ENCODE measurements at regions not wholly inside any gene's neighbourhood (a gene's known extent, or its start where the extent isn't known, plus 50 kb on each side); places are given as distances from the start of the nearest gene placed in this dataset.

DNA sequence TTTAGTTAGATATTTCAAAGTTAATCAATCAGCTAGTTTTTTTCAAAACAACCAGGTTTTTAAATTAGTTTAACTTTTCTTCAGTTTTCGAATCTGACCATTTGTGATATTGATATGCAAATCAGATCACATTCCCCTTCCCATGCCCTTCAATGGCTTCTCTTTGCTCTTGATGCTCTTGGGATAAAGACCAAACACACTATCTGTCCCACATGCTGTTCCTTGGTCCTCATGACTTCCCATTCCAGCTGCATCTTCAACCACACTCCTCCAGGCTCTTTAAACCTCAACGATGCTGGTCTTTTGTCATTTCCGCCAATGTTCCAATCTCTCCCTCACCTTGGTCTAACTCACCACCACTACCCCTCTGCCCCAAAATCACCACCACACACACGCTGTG, 285.8 kb downstream of the LMX1A start:
- H3K4me3 ChIP-seq (ENCODE audit: low read length), result no peak overlapping the region
- H3K27me3 ChIP-seq (replicated peaks; ENCODE audit: control insufficient read depth, insufficient read depth, low read length), result no peaks in the 10 kb centered on the region
- no peaks in the 10 kb centered on the region for H3K9me3 ChIP-seq (ENCODE audit: control insufficient read depth, low read length)
- no peak for DNase-seq (ENCODE audit: low read depth)
- H3K36me3 ChIP-seq (ENCODE audit: control insufficient read depth, insufficient read depth, low read length, severe bottlenecking), result no peaks in the 10 kb centered on the region
- no peaks in the 10 kb centered on the region for H3K4me1 ChIP-seq (ENCODE audit: control insufficient read depth, insufficient read depth, low read length)
- H3K9ac ChIP-seq (ENCODE audit: low read length), result no peak overlapping the region

DNA sequence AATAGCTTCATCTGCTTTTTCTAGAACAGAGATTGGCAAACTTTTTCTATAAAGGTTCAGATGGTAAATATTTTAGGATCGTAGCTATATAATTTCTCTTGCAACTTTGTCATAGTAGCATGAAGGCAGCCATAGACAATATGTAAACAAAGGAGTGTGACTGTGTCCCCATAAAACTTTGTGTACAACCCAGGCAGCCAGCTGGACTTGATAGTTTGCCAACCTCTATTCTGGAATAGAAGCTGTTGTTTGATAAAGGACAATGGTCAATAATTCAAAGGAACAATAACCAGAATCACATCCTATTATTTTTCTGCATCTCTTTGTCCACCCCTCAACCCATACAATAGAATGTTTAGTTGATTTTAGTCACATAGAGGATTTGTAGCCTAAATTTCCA, 286.7 kb downstream of the LMX1A start:
- Histone ChIP-seq H3K4me1 (ENCODE audit: control insufficient read depth, insufficient read depth, low read length) (no peaks in the 10 kb centered on the region), H3K4me3 (ENCODE audit: low read length) (no peak overlapping the region), H3K36me3 (ENCODE audit: control insufficient read depth, insufficient read depth, low read length, severe bottlenecking) (no peaks in the 10 kb centered on the region), H3K27me3 (replicated peaks; ENCODE audit: control insufficient read depth, insufficient read depth, low read length) (no peaks in the 10 kb centered on the region), H3K9me3 (ENCODE audit: control insufficient read depth, low read length) (no peaks in the 10 kb centered on the region), H3K9ac (ENCODE audit: low read length) (no peak overlapping the region)
- DNase-seq (ENCODE audit: low read depth), result no peak

DNA sequence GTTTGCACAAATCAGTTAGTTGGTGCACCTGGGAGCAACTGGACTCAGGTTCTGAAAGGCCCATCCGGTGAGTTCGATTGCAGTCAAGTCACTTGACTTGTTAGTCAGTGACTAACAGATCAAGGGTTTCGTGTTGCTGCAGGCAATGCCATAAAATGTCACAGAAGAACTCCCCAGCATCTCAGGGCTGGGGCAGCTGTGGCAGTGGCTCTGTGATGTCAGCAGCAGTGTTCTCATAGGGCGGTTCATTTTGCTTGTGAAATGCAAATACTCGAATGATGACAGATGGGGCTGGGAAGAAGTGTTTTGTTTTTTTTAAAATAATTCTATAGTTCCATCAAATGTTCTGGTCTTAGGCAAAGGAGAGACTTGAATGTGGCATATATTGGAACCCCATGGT, 287.8 kb downstream of the LMX1A start:
- DNase-seq (ENCODE audit: low read depth), result no peak
- Histone ChIP-seq H3K36me3 (ENCODE audit: control insufficient read depth, insufficient read depth, low read length, severe bottlenecking) (no peaks in the 10 kb centered on the region), H3K4me1 (ENCODE audit: control insufficient read depth, insufficient read depth, low read length) (peaks cover 1% of the 10 kb centered on the region)

DNA sequence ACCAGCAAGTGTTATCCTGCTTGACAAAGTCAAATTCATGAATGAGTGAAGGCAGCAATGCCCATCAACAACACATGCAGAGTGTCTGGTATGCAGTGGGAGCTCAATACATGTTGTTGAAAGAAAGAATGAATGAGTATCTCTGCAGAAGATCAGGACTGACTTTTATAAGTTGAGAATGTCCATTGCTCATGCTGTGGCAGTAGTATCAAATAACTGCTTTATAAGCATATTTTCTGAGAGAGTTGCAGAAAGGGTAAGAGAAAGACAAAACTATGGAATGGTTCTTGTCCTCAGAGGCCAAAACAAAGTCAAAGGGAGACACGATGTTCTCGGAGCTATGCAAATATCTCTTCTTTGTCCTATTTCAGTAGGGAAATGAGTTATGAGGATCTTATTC, 288.7 kb downstream of the LMX1A start:
- Histone ChIP-seq H3K27me3 (replicated peaks; ENCODE audit: control insufficient read depth, insufficient read depth, low read length) (no peaks in the 10 kb centered on the region), H3K4me3 (ENCODE audit: low read length) (no peak overlapping the region), H3K9me3 (ENCODE audit: control insufficient read depth, low read length) (no peaks in the 10 kb centered on the region), H3K9ac (ENCODE audit: low read length) (no peak overlapping the region), H3K4me1 (ENCODE audit: control insufficient read depth, insufficient read depth, low read length) (peaks cover 10% of the 10 kb centered on the region), H3K36me3 (ENCODE audit: control insufficient read depth, insufficient read depth, low read length, severe bottlenecking) (no peaks in the 10 kb centered on the region)
- DNase-seq (ENCODE audit: low read depth), result no peak

More for the DNA sequence above, 287.8 kb downstream of the LMX1A start:
- no peak overlapping the region for H3K4me3 ChIP-seq (ENCODE audit: low read length)
- no peak overlapping the region for H3K9ac ChIP-seq (ENCODE audit: low read length)
- no peaks in the 10 kb centered on the region for H3K27me3 ChIP-seq (replicated peaks; ENCODE audit: control insufficient read depth, insufficient read depth, low read length)
- no peaks in the 10 kb centered on the region for H3K9me3 ChIP-seq (ENCODE audit: control insufficient read depth, low read length)

DNA sequence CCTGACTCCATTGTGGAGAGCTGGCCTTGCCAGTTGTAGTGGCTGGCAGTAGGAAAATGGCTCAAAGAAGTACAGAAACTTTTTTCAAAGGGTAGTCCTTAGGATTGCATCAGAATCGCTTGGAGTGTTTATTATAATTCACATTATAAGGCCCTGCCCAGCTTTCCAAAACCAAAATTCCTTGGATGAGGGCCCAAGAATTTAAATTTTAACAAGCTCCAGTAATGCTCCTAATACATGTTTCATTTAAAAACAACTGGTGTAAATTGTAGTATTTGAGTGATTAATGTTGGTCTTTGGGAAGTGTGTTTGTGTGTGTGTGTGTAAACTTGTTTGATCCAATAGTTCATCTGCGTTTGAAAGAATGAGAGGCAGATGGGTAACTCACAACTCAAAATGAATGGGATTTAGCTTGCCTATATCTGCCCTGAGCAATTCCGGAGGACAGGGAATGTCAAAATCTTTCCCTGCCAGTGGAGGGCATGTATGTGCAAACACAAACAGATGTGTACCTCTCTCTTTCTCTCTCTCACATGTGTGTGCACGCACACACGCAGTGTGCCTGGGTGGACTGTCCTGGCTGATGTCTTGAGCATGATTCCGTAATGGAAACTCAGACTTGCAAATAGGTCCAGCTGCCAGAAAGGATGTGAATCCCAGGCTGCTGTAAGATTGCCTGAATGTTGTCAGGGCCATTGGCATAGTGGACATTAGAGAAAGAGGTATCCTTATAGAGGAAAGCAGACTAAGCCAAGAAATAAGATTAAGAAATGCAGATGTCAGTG, 293.1 kb downstream of the LMX1A start:
- Histone ChIP-seq H3K27me3 (replicated peaks; ENCODE audit: control insufficient read depth, insufficient read depth, low read length) (no peaks in the 10 kb centered on the region), H3K9me3 (ENCODE audit: control insufficient read depth, low read length) (no peaks in the 10 kb centered on the region), H3K4me3 (ENCODE audit: low read length) (no peak overlapping the region), H3K36me3 (ENCODE audit: control insufficient read depth, insufficient read depth, low read length, severe bottlenecking) (no peaks in the 10 kb centered on the region), H3K9ac (ENCODE audit: low read length) (no peak overlapping the region), H3K4me1 (ENCODE audit: control insufficient read depth, insufficient read depth, low read length) (peaks cover 12% of the 10 kb centered on the region)
- peak; percentile 54 for DNase-seq (ENCODE audit: low read depth)

DNA sequence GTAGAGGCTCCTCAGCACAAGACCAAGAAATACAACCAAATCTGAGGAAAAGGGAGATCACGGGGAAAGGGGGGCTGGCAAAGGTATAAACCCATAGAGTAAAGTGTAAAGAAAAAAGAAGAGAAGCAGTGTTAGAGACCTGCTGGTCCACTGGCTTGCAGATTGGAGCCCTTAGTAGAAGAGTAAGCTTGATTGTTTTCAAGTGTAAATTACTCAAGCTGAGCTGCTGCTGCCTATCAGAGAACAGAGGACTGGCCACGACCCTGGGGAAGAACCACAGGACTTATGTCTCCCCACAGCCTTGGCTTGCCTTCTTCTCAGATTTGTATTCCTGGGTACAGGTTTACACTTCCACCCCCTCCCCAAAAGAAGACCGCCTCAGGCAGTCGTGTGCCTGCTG, 294.2 kb downstream of the LMX1A start:
- Histone ChIP-seq H3K9me3 (ENCODE audit: control insufficient read depth, low read length) (no peaks in the 10 kb centered on the region), H3K4me3 (ENCODE audit: low read length) (no peak overlapping the region), H3K27me3 (replicated peaks; ENCODE audit: control insufficient read depth, insufficient read depth, low read length) (no peaks in the 10 kb centered on the region), H3K36me3 (ENCODE audit: control insufficient read depth, insufficient read depth, low read length, severe bottlenecking) (no peaks in the 10 kb centered on the region), H3K4me1 (ENCODE audit: control insufficient read depth, insufficient read depth, low read length) (peaks cover 14% of the 10 kb centered on the region), H3K9ac (ENCODE audit: low read length) (no peak overlapping the region)
- no peak for DNase-seq (ENCODE audit: low read depth)

DNA sequence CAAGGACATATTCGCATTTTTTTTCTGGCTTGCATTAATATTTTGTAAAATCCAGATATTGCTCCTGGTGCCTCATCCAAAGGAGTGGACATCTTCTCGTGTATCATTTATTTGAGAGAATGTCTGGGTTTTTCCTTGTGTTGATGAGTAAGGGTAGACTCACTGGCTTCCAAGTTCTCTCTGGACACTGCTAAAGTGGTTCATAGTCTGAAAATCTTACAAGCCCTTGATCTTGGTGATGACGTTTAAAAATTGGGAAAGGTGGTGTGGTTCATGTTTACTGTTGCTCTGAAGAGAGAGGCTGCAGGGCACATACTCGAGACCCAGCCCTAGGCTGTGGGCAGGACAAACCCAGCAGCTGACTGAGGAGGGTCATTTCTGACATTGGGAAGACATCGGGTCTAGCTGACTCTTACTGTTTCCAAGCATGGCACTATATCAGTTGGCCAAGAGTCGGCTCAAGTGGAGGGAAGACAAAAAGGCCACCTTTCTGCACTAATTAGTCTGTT, 296.2 kb downstream of the LMX1A start:
- H3K9me3 ChIP-seq (ENCODE audit: control insufficient read depth, low read length), result no peaks in the 10 kb centered on the region
- H3K27me3 ChIP-seq (replicated peaks; ENCODE audit: control insufficient read depth, insufficient read depth, low read length), result no peaks in the 10 kb centered on the region
- H3K4me1 ChIP-seq (ENCODE audit: control insufficient read depth, insufficient read depth, low read length), result peaks cover 25% of the 10 kb centered on the region
- no peak overlapping the region for H3K9ac ChIP-seq (ENCODE audit: low read length)
- DNase-seq (ENCODE audit: low read depth), result no peak
- H3K4me3 ChIP-seq (ENCODE audit: low read length), result no peak overlapping the region
- H3K36me3 ChIP-seq (ENCODE audit: control insufficient read depth, insufficient read depth, low read length, severe bottlenecking), result no peaks in the 10 kb centered on the region

DNA sequence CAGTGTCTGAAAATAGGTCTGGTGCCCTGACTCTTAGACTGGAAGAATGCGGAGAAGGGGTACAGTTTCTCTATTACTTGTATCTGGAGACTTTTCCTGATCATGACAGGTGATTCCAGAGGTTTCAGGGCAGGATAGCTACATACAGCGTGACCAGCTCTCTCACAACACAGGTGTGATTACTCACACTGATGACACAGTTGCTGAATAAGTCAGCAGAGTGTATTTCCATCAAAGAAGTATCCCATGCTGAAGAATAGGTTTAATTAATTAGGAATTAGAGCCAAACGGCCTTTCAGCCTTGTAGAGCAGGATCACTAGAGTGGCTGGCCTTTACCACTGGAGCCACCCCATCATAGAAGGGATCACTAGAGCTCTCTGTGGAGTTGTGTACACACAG, 298.6 kb downstream of the LMX1A start:
- Histone ChIP-seq H3K4me1 (ENCODE audit: control insufficient read depth, insufficient read depth, low read length) (peaks cover 16% of the 10 kb centered on the region), H3K9ac (ENCODE audit: low read length) (no peak overlapping the region), H3K36me3 (ENCODE audit: control insufficient read depth, insufficient read depth, low read length, severe bottlenecking) (no peaks in the 10 kb centered on the region), H3K27me3 (replicated peaks; ENCODE audit: control insufficient read depth, insufficient read depth, low read length) (no peaks in the 10 kb centered on the region), H3K9me3 (ENCODE audit: control insufficient read depth, low read length) (no peaks in the 10 kb centered on the region), H3K4me3 (ENCODE audit: low read length) (no peak overlapping the region)
- DNase-seq (ENCODE audit: low read depth), result no peak

DNA sequence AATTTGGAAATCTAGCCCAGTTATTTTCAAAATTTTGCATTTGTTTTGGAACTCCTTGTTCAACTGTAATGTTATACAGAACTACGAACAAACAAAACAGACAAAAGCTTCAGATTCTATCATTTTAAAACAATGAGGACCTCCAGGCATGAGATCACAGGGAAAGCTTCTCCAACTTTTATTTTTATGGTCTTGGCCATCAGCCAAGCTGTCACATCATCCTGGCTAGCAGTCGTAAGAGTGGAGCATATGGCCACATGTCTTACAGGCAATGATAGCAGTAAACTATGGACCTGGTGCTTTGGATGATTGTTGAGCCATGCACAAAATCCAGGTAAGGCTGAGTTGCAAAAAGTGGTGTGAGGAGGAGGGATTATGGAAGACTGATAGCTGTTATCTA, 299.6 kb downstream of the LMX1A start:
- H3K9ac ChIP-seq (ENCODE audit: low read length), result no peak overlapping the region
- no peaks in the 10 kb centered on the region for H3K27me3 ChIP-seq (replicated peaks; ENCODE audit: control insufficient read depth, insufficient read depth, low read length)
- H3K9me3 ChIP-seq (ENCODE audit: control insufficient read depth, low read length), result no peaks in the 10 kb centered on the region
- no peak for DNase-seq (ENCODE audit: low read depth)
- H3K36me3 ChIP-seq (ENCODE audit: control insufficient read depth, insufficient read depth, low read length, severe bottlenecking), result no peaks in the 10 kb centered on the region
- peaks cover 13% of the 10 kb centered on the region for H3K4me1 ChIP-seq (ENCODE audit: control insufficient read depth, insufficient read depth, low read length)
- H3K4me3 ChIP-seq (ENCODE audit: low read length), result peak overlapping the region; percentile 34

DNA sequence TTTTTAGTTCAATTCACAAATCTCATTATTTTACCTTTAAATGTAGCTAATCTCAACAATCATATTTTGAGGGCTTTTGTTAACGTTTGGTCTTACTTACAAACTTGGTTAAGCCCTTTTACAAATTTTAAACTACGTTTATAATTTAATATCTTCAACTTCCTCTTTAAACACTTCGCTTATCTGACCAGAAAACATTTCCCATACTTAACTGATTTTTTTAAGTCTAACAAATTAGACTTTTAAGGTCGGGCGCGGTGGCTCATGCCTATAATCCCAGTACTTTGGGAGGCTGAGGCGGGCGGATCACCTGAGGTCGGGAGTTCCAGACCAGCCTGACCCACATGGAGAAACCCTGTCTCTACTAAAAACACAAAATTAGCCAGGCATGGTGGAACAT, 300.9 kb downstream of the LMX1A start:
- peaks cover 13% of the 10 kb centered on the region for H3K4me1 ChIP-seq (ENCODE audit: control insufficient read depth, insufficient read depth, low read length)
- no peak for DNase-seq (ENCODE audit: low read depth)

DNA sequence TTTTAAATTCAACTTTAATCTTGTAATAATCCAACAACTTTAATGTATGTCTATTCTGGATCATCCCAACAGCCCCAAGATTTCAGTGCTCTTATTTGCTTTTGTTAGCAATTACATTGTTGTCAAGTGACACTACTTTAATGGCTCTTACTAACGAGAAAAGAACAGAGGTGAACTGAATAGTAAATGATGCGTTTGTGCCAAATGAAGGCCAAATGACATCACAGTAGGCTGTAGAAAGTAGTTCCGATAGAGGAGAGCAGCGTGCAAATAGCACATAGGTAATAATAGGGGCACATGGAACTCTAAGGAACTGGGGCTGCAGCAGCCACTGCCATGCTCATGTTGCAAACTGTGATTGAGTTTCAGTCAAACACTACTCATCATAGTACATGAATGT, 301.9 kb downstream of the LMX1A start:
- no peak overlapping the region for H3K4me3 ChIP-seq (ENCODE audit: low read length)
- no peak overlapping the region for H3K9ac ChIP-seq (ENCODE audit: low read length)
- no peaks in the 10 kb centered on the region for H3K9me3 ChIP-seq (ENCODE audit: control insufficient read depth, low read length)
- H3K27me3 ChIP-seq (replicated peaks; ENCODE audit: control insufficient read depth, insufficient read depth, low read length), result no peaks in the 10 kb centered on the region
- no peak for DNase-seq (ENCODE audit: low read depth)
- H3K36me3 ChIP-seq (ENCODE audit: control insufficient read depth, insufficient read depth, low read length, severe bottlenecking), result no peaks in the 10 kb centered on the region
- H3K4me1 ChIP-seq (ENCODE audit: control insufficient read depth, insufficient read depth, low read length), result peaks cover 13% of the 10 kb centered on the region

More for the DNA sequence above, 300.9 kb downstream of the LMX1A start:
- no peaks in the 10 kb centered on the region for H3K9me3 ChIP-seq (ENCODE audit: control insufficient read depth, low read length)
- H3K4me3 ChIP-seq (ENCODE audit: low read length), result no peak overlapping the region
- no peak overlapping the region for H3K9ac ChIP-seq (ENCODE audit: low read length)
- no peaks in the 10 kb centered on the region for H3K27me3 ChIP-seq (replicated peaks; ENCODE audit: control insufficient read depth, insufficient read depth, low read length)
- no peaks in the 10 kb centered on the region for H3K36me3 ChIP-seq (ENCODE audit: control insufficient read depth, insufficient read depth, low read length, severe bottlenecking)

DNA sequence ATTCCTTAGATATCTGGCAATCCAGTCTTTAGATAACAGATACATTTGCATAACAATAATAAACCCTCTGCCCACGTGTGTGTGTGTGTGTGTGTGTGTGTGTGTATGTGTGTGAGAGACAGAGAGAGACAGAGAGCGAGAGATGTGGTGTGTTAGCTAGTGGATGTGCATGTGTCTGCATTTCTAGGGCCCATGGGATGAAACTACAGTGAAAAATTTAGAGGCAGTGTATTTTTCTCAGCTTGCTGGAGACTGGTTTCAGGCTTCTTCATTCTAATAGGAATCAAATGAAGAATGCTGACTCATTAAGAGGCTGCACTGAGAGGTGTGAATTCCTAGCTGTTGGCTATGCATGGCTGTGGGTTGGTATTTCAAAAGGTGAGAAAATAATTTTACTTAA, 303.2 kb downstream of the LMX1A start:
- peaks cover 13% of the 10 kb centered on the region for H3K4me1 ChIP-seq (ENCODE audit: control insufficient read depth, insufficient read depth, low read length)
- DNase-seq (ENCODE audit: low read depth), result no peak
- H3K36me3 ChIP-seq (ENCODE audit: control insufficient read depth, insufficient read depth, low read length, severe bottlenecking), result no peaks in the 10 kb centered on the region
- no peak overlapping the region for H3K9ac ChIP-seq (ENCODE audit: low read length)
- no peak overlapping the region for H3K4me3 ChIP-seq (ENCODE audit: low read length)
- no peaks in the 10 kb centered on the region for H3K9me3 ChIP-seq (ENCODE audit: control insufficient read depth, low read length)
- H3K27me3 ChIP-seq (replicated peaks; ENCODE audit: control insufficient read depth, insufficient read depth, low read length), result no peaks in the 10 kb centered on the region

Measured in adipocyte (in vitro differentiated cells).